ENCODE measurements at regions not wholly inside any gene's neighbourhood (a gene's known extent, or its start where the extent isn't known, plus 50 kb on each side); places are given as distances from the start of the nearest gene placed in this dataset.

DNA sequence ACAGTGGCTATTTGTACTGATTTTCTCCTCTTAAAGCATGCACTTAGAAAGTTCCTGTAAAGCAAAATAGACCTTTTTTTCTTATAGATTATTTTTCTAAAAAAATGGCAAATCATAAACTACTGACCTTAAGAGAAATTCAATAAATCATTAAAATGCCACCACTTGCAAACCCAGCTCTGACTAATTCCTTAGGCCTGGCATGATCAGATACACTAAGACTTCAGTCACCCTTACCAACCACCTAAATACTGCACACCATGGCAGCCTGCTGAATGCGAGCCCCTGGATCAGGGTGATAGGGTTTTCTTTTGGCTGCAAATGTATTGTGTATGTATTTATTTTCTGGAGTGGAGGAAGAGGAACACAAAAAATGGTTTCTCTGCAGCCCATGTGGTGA is 370.6 kb upstream of the TBL1XR1 start:
- TF ChIP-seq, protein P1, sequence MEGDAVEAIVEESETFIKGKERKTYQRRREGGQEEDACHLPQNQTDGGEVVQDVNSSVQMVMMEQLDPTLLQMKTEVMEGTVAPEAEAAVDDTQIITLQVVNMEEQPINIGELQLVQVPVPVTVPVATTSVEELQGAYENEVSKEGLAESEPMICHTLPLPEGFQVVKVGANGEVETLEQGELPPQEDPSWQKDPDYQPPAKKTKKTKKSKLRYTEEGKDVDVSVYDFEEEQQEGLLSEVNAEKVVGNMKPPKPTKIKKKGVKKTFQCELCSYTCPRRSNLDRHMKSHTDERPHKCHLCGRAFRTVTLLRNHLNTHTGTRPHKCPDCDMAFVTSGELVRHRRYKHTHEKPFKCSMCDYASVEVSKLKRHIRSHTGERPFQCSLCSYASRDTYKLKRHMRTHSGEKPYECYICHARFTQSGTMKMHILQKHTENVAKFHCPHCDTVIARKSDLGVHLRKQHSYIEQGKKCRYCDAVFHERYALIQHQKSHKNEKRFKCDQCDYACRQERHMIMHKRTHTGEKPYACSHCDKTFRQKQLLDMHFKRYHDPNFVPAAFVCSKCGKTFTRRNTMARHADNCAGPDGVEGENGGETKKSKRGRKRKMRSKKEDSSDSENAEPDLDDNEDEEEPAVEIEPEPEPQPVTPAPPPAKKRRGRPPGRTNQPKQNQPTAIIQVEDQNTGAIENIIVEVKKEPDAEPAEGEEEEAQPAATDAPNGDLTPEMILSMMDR (IDR thresholded peaks at IDR 0.05; ENCODE audit: extremely low read depth, insufficient read depth, missing control alignments): no peak
- DNase-seq (ENCODE audit: low spot score): no peak
- in situ Hi-C loops (cut with MboI; ENCODE audit: low pct_unique_long_range_greater_than_20kb, low sequenced_read_pairs, unreplicated experiment): no loop called here

DNA sequence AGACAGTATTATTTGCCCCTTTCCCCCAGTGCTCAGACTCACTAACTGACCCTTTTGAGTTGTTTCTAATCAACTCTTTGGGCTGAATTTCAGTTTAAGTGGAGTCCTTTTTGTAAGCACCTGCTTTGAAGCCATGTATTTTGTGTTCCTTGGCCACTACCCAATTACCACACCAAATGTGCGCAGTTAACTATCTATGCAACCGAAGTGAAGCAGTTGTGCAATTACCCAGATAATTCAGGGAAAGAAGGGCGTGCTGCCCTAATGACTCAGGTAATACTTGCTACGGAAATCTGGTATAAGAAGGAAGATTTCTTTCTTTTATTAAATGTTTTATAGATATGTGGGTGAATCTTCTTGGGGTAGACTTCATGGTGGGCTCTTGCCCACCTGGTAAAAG is 371.9 kb upstream of the TBL1XR1 start:
- in situ Hi-C loops (cut with MboI; ENCODE audit: low pct_unique_long_range_greater_than_20kb, low sequenced_read_pairs, unreplicated experiment): no loop called here
- TF ChIP-seq, protein P1 (IDR thresholded peaks at IDR 0.05; ENCODE audit: extremely low read depth, insufficient read depth, missing control alignments): no peak
- DNase-seq (ENCODE audit: low spot score): no peak

- no peak for DNase-seq (ENCODE audit: low spot score)
- in situ Hi-C loops (cut with MboI; ENCODE audit: low pct_unique_long_range_greater_than_20kb, low sequenced_read_pairs, unreplicated experiment): no loop called here
- TF ChIP-seq, protein P1 (IDR thresholded peaks at IDR 0.05; ENCODE audit: extremely low read depth, insufficient read depth, missing control alignments): no peak
These were observed 372.8 kb upstream of the TBL1XR1 start for GRCh38 chr3:177569875-177570657.

DNA sequence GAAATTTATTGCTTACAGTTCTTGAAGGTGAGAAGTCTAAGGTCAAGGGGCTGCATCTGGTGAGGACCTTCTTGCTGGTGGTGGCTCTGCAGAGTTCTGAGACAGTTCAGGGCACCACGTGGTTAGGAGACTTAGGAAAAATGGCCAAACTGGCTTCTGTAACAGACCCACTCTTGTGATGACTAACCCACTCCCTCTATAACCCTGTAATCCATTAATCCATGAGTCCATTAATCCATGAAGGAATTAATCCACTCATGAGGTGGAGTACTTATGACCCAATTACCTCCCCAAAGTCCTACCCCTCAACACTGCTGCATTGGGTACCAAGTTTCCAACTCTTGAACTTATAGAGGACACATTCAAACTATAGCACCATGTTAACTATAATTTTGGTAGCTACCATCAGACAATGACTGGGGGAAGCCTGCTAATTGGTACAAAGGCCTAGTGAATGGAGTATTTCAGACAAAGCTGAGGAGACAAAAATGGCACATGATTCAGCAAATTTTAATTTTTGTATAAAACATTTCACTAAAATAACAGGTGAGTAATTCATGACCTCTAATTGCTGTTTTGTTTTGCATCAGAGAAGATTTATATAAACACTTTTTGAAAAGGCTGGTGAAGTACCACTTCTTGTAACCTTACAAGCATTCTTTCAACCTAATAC is 374.1 kb upstream of the TBL1XR1 start:
- DNase-seq (ENCODE audit: low spot score): no peak
- in situ Hi-C loops (cut with MboI; ENCODE audit: low pct_unique_long_range_greater_than_20kb, low sequenced_read_pairs, unreplicated experiment): no loop called here
- TF ChIP-seq, protein P1 (IDR thresholded peaks at IDR 0.05; ENCODE audit: extremely low read depth, insufficient read depth, missing control alignments): no peak

- in situ Hi-C loops (cut with MboI; ENCODE audit: low pct_unique_long_range_greater_than_20kb, low sequenced_read_pairs, unreplicated experiment): no loop called here
- TF ChIP-seq, protein P1 (IDR thresholded peaks at IDR 0.05; ENCODE audit: extremely low read depth, insufficient read depth, missing control alignments): no peak
- no peak for DNase-seq (ENCODE audit: low spot score)
These were observed 374.6 kb upstream of the TBL1XR1 start for GRCh38 chr3:177571944-177572315.

DNA sequence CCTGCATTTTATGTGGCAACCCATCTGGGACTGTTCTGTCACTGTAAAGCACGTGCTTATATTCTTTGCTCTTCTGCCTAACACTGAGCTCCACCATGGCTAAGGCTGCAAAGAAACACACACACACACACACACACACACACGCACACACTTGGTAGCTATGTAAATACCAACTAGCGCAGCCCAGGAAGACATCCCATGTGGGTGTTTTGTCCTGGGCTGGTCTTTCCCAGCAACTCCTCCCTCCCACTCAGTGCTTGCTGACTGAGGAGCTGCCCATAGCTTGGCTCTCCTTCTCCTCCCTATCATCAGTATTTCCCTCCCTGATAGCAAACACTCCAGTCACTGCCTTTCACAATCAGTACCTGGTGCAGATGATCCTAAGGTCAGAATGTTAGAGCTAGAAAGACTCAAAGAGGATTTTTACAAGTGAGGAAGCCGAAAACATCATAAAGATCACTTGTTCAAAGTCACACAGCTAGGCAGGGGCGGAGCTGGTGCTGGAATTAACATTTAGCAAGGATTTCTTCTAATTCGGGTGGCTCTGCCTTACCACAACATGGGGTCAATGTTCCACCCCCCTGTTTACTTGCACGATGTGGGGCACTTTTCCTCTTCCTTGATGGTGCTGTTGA is 377.1 kb upstream of the TBL1XR1 start:
- no peak for DNase-seq (ENCODE audit: low spot score)
- TF ChIP-seq, protein P1 (IDR thresholded peaks at IDR 0.05; ENCODE audit: extremely low read depth, insufficient read depth, missing control alignments): no peak
- in situ Hi-C loops (cut with MboI; ENCODE audit: low pct_unique_long_range_greater_than_20kb, low sequenced_read_pairs, unreplicated experiment): no loop called here
